IMR-90 (cell line): ENCODE measurements at regions not wholly inside any gene's neighbourhood (a gene's known extent, or its start where the extent isn't known, plus 50 kb on each side); places are given as distances from the start of the nearest gene placed in this dataset.

Experiments used
- ATAC-seq: fragments of 200-7000 bp; cut with Tn5 transposase; 2 replicates; pipeline ENCODE4 v1.9.1; 2020; ENCODE audit warnings: low read depth, mild to moderate bottlenecking, moderate library complexity
- BruUV-seq: library from RNA; stranded (reverse); fragments of 400-500 nt; replicated peaks from 2 replicates; lab custom pipeline; 2021; lab: Mats Ljungman, UMichigan
- CTCF ChIA-PET: fragments of 300-600 bp; formaldehyde crosslinking; extraction: SDS; loops from one replicate; lab custom pipeline; 2021; ENCODE audit warnings: antibody characterized with exemption; lab: Yijun Ruan, JAX
- POLR2A ChIA-PET: fragments of 300-600 bp; sonication (Branson Sonifier 250); formaldehyde crosslinking; loops from one replicate; lab custom pipeline; 2022; ENCODE audit warnings: antibody characterized with exemption; ENCODE audit not compliant: unreplicated experiment; lab: Charles Lee
- DNase-seq: peaks from one replicate; pipeline ENCODE4 v3.0.0; 2013
- H2AFZ ChIP-seq: replicated peaks from 2 replicates; pipeline ENCODE3; 2013; ENCODE audit warnings: low read length, mild to moderate bottlenecking; ENCODE audit not compliant: poor library complexity
- H2AK5ac ChIP-seq: 2 replicates; pipeline ENCODE4 v1.6.1; 2013; ENCODE audit warnings: low read depth, low read length, inconsistent platforms
- H2AK9ac ChIP-seq: replicated peaks from 2 replicates; pipeline ENCODE3; 2013; ENCODE audit warnings: mild to moderate bottlenecking, low read depth, low read length, moderate library complexity; ENCODE audit not compliant: poor library complexity
- H2BK120ac ChIP-seq: 2 replicates; pipeline ENCODE4 v1.6.1; 2013; ENCODE audit warnings: low read depth, low read length, inconsistent platforms
- H2BK15ac ChIP-seq: 3 replicates; pipeline ENCODE4 v1.6.1; 2013; ENCODE audit warnings: low read depth, low read length, inconsistent platforms
- H2BK20ac ChIP-seq: 2 replicates; pipeline ENCODE4 v1.6.1; 2013; ENCODE audit warnings: low read depth, mild to moderate bottlenecking, inconsistent platforms, low read length, moderate library complexity
- H2BK5ac ChIP-seq: 2 replicates; pipeline ENCODE4 v1.6.1; 2013; ENCODE audit warnings: mild to moderate bottlenecking, low read depth, low read length, inconsistent platforms; ENCODE audit not compliant: poor library complexity, severe bottlenecking
- H3K14ac ChIP-seq: replicated peaks from 2 replicates; pipeline ENCODE4 v1.6.1; 2013; ENCODE audit warnings: low read depth, low read length, inconsistent platforms
- H3K18ac ChIP-seq: 2 replicates; pipeline ENCODE4 v1.6.1; 2013; ENCODE audit warnings: low read depth, low read length, control low read depth
- H3K23ac ChIP-seq: 2 replicates; pipeline ENCODE4 v1.6.1; 2013; ENCODE audit warnings: low read depth, low read length, inconsistent platforms
- H3K27ac ChIP-seq: 2 replicates; pipeline ENCODE4 v1.5.1; 2013; ENCODE audit warnings: mild to moderate bottlenecking, control low read depth, low read length; ENCODE audit not compliant: insufficient read depth
- H3K27me3 ChIP-seq: 2 replicates; pipeline ENCODE4 v1.6.1; 2013; ENCODE audit warnings: low read length; ENCODE audit not compliant: control insufficient read depth, insufficient read depth
- H3K36me3 ChIP-seq: 2 replicates; pipeline ENCODE4 v1.6.1; 2013; ENCODE audit warnings: low read length, mixed read lengths; ENCODE audit not compliant: control insufficient read depth, insufficient read depth
- H3K4ac ChIP-seq: 2 replicates; pipeline ENCODE4 v1.6.1; 2013; ENCODE audit warnings: low read depth, low read length, inconsistent platforms
- H3K4me1 ChIP-seq: 2 replicates; pipeline ENCODE4 v1.6.1; 2013; ENCODE audit warnings: low read length, mixed read lengths; ENCODE audit not compliant: control insufficient read depth, insufficient read depth
- H3K4me2 ChIP-seq: 2 replicates; pipeline ENCODE4 v1.6.1; 2013; ENCODE audit warnings: low read depth, mild to moderate bottlenecking, control low read depth, low read length, moderate library complexity
- H3K4me3 ChIP-seq: 2 replicates; pipeline ENCODE4 v1.5.1; 2013; ENCODE audit warnings: low read depth, mild to moderate bottlenecking, control low read depth, low read length, moderate library complexity; ENCODE audit not compliant: insufficient read depth
- H3K56ac ChIP-seq: 2 replicates; pipeline ENCODE4 v1.6.1; 2013; ENCODE audit warnings: low read length, inconsistent platforms; ENCODE audit not compliant: insufficient read depth; ENCODE audit errors: extremely low read depth
- H3K79me1 ChIP-seq, 2 experiments: 2 replicates each; pipeline ENCODE4 v1.6.1; 2013; ENCODE audit warnings: low read length in 2 of 2, inconsistent platforms in 1 of 2, low read depth in 1 of 2
- H3K9ac ChIP-seq: 2 replicates; pipeline ENCODE4 v1.6.1; 2013; ENCODE audit warnings: low read depth, low read length, control low read depth
- H3K9me1 ChIP-seq: 2 replicates; pipeline ENCODE4 v1.6.1; 2013; ENCODE audit warnings: low read length, inconsistent platforms; ENCODE audit not compliant: insufficient read depth
- H3K9me3 ChIP-seq: 2 replicates; pipeline ENCODE4 v1.6.1; 2013; ENCODE audit warnings: low read length; ENCODE audit not compliant: control insufficient read depth, insufficient read depth
- H4K20me1 ChIP-seq: 2 replicates; pipeline ENCODE4 v1.6.1; 2013; ENCODE audit warnings: low read length, inconsistent platforms; ENCODE audit not compliant: insufficient read depth
- H4K5ac ChIP-seq: 2 replicates; pipeline ENCODE4 v1.6.1; 2013; ENCODE audit warnings: mild to moderate bottlenecking, low read depth, low read length, control low read depth
- H4K8ac ChIP-seq, 2 experiments: 2 replicates each; pipeline ENCODE4 v1.6.1; 2013; ENCODE audit warnings: low read depth in 2 of 2, low read length in 2 of 2, control low read depth in 1 of 2, inconsistent platforms in 1 of 2
- H4K91ac ChIP-seq: 2 replicates; pipeline ENCODE4 v1.6.1; 2013; ENCODE audit warnings: low read depth, low read length, inconsistent platforms; ENCODE audit not compliant: insufficient read depth
- BHLHE40 ChIP-seq: fragments of 150-350 bp; IDR thresholded peaks from 2 replicates; pipeline ENCODE4 v1.6.1; 2016; ENCODE audit warnings: mild to moderate bottlenecking, low read depth, low read length
- MAZ ChIP-seq: IDR thresholded peaks from 2 replicates; pipeline ENCODE4 v1.6.1; 2012; ENCODE audit warnings: low read depth, mild to moderate bottlenecking, low read length, improper control_type of control experiment, moderate library complexity, borderline replicate concordance
- MXI1 ChIP-seq: IDR thresholded peaks from 2 replicates; pipeline ENCODE4 v1.6.1; 2012; ENCODE audit warnings: low read depth, mild to moderate bottlenecking, low read length, moderate library complexity, borderline replicate concordance
- POLR2A ChIP-seq: IDR thresholded peaks from 2 replicates; pipeline ENCODE4 v1.6.1; 2012; ENCODE audit warnings: mild to moderate bottlenecking, low read depth, low read length
- RAD21 ChIP-seq: IDR thresholded peaks from 2 replicates; pipeline ENCODE4 v1.6.1; 2012; ENCODE audit warnings: low read length, improper control_type of control experiment
- RCOR1 ChIP-seq: IDR thresholded peaks from 2 replicates; pipeline ENCODE4 v1.6.1; 2012; ENCODE audit warnings: mild to moderate bottlenecking, low read length, improper control_type of control experiment; ENCODE audit not compliant: insufficient replicate concordance
- WGBS, 2 experiments: methylation state at CpG; one replicate each; pipeline versions ENCODE4 v1.1.5 to v1.1.7; 2013; ENCODE audit warnings: missing lambda C conversion rate in 2 of 2; ENCODE audit not compliant: insufficient read length in 1 of 2; ENCODE audit errors: extremely low coverage in 2 of 2; 5-methylcytosine and 5-hydroxymethylcytosine counted together
- dilution Hi-C: fragments of 300-500 bp; cut with HindIII; formaldehyde crosslinking; loops from one replicate; pipeline ENCODE4 v1.14.3; 2018; ENCODE audit warnings: low sequenced_read_pairs; ENCODE audit not compliant: unreplicated experiment
- in situ Hi-C: fragments of 300-500 bp; cut with MboI; formaldehyde crosslinking; loops from 3 replicates; pipeline ENCODE4 v1.14.3; 2019; ENCODE audit warnings: low sequenced_read_pairs, inconsistent platforms, mixed read lengths
- intact Hi-C: fragments of 100-400 bp; cut with micrococcal nuclease; formaldehyde crosslinking; loops from 2 replicates; pipeline ENCODE4 v1.10.0; 2022

- intact Hi-C loops = no loop called here
- H3K9ac ChIP-seq = no peak overlapping the region
- no peak overlapping the region for H3K23ac ChIP-seq
- no peak overlapping the region for H4K5ac ChIP-seq
- no peaks in the 10 kb centered on the region for H3K9me3 ChIP-seq
- dilution Hi-C loops = no loop called here
- no peaks in the 10 kb centered on the region for H3K27me3 ChIP-seq
- H3K14ac ChIP-seq = no peak overlapping the region
- CTCF ChIA-PET = no interaction called here
- H3K18ac ChIP-seq = no peak overlapping the region
- BruUV-seq = no TSS peak
- no peak overlapping the region for H2AK5ac ChIP-seq
- no peak overlapping the region for H2BK5ac ChIP-seq
- no peak overlapping the region for H3K27ac ChIP-seq
- 33% methylated on average over 1 of the region's 5 CpGs; no CpG with 5 or more reads in 1 of the 2 experiments for WGBS, 2 experiments
- no peak overlapping the region for H3K56ac ChIP-seq
- no peak overlapping the region for H3K4me2 ChIP-seq
- H3K9me1 ChIP-seq = no peaks in the 10 kb centered on the region
- DNase-seq = no peak
- H3K4me1 ChIP-seq = no peaks in the 10 kb centered on the region
- H3K79me1 ChIP-seq = no peaks in the 10 kb centered on the region
- no peak overlapping the region for H2AFZ ChIP-seq
- H2BK120ac ChIP-seq = no peak overlapping the region
- no peak overlapping the region for H4K8ac ChIP-seq
- no peak overlapping the region for H2BK20ac ChIP-seq
- H3K4ac ChIP-seq = no peak overlapping the region
- ATAC-seq = no peak
- no peak overlapping the region for H2BK15ac ChIP-seq
- POLR2A ChIA-PET = no interaction called here
- in situ Hi-C loops = no loop called here
- H3K36me3 ChIP-seq = no peaks in the 10 kb centered on the region
- no peak overlapping the region for H2AK9ac ChIP-seq
- no peak overlapping the region for H4K91ac ChIP-seq
- no peaks in the 10 kb centered on the region for H4K20me1 ChIP-seq
- TF ChIP-seq POLR2A = no peak
- no peak for TF ChIP-seq RCOR1
- TF ChIP-seq MAZ = no peak
- TF ChIP-seq MXI1 = no peak
- TF ChIP-seq RAD21 = no peak
- no peak for TF ChIP-seq BHLHE40
- no peak overlapping the region for H3K4me3 ChIP-seq
Measured at GRCh38 chr7:25544254-25544653, 316.0 kb upstream of the NPVF start.
